Hepatocyte (in vitro differentiated cells): ENCODE measurements at regions not wholly inside any gene's neighbourhood (a gene's known extent, or its start where the extent isn't known, plus 50 kb on each side); places are given as distances from the start of the nearest gene placed in this dataset.

Experiments used
- CTCF ChIP-seq: fragments of 200-600 bp; sonication (generic); IDR thresholded peaks from 2 replicates; pipeline ENCODE4 v1.5.1; 2016; ENCODE audit warnings: antibody characterized with exemption, mild to moderate bottlenecking; ENCODE audit not compliant: poor library complexity
- EZH2 ChIP-seq: fragments of 200-600 bp; sonication (generic); IDR thresholded peaks from 2 replicates; pipeline ENCODE4 v1.6.1; 2016; ENCODE audit warnings: antibody characterized with exemption, mild to moderate bottlenecking, borderline replicate concordance
- EZH2phosphoT487 ChIP-seq: fragments of 200-600 bp; sonication (generic); IDR thresholded peaks from one replicate; pipeline ENCODE4 v1.6.1; 2018; ENCODE audit warnings: antibody characterized with exemption, mild to moderate bottlenecking, low read depth, moderate library complexity; ENCODE audit not compliant: unreplicated experiment, severe bottlenecking

GRCh38 chr4:181938631-181939030 is 304.6 kb upstream of the TENM3 start:
- TF ChIP-seq CTCF (no peak), EZH2phosphoT487 (no peak), EZH2 (no peak)
